ENCODE measurements at regions not wholly inside any gene's neighbourhood (a gene's known extent, or its start where the extent isn't known, plus 50 kb on each side); places are given as distances from the start of the nearest gene placed in this dataset.

- in situ Hi-C loops (cut with MboI; ENCODE audit: low sequenced_read_pairs): no loop called here
Measured at GRCh38 chr20:50297498-50298376, 107.1 kb downstream of the CEBPB start.

- in situ Hi-C loops (cut with MboI; ENCODE audit: low sequenced_read_pairs): no loop called here
Measured at GRCh38 chr20:50298554-50299324, 108.1 kb downstream of the CEBPB start.

- in situ Hi-C loops (cut with MboI; ENCODE audit: low sequenced_read_pairs): no loop called here
Measured at GRCh38 chr20:50299325-50299629, 108.6 kb downstream of the CEBPB start.

GRCh38 chr20:50301165-50301564, 110.5 kb downstream of the CEBPB start:
- in situ Hi-C loops (cut with MboI; ENCODE audit: low sequenced_read_pairs): no loop called here

- in situ Hi-C loops (cut with MboI; ENCODE audit: low sequenced_read_pairs): no loop called here
Measured at GRCh38 chr20:50301712-50302111, 111.1 kb downstream of the CEBPB start.

- in situ Hi-C loops (cut with MboI; ENCODE audit: low sequenced_read_pairs): no loop called here
Measured at GRCh38 chr20:50302341-50303057, 111.9 kb downstream of the CEBPB start.

GRCh38 chr20:50303573-50304500, 113.2 kb downstream of the CEBPB start:
- in situ Hi-C loops (cut with MboI; ENCODE audit: low sequenced_read_pairs): no loop called here

GRCh38 chr20:50304501-50304856, 113.8 kb downstream of the CEBPB start:
- in situ Hi-C loops (cut with MboI; ENCODE audit: low sequenced_read_pairs): no loop called here

GRCh38 chr20:50304923-50305635, 114.4 kb downstream of the CEBPB start:
- in situ Hi-C loops (cut with MboI; ENCODE audit: low sequenced_read_pairs): no loop called here

GRCh38 chr20:50305636-50306477, 115.2 kb downstream of the CEBPB start:
- in situ Hi-C loops (cut with MboI; ENCODE audit: low sequenced_read_pairs): no loop called here

GRCh38 chr20:50306478-50307423, 116.1 kb downstream of the CEBPB start:
- in situ Hi-C loops (cut with MboI; ENCODE audit: low sequenced_read_pairs): no loop called here

- in situ Hi-C loops (cut with MboI; ENCODE audit: low sequenced_read_pairs): no loop called here
Measured at GRCh38 chr20:50308166-50308512, 117.5 kb downstream of the CEBPB start.

- in situ Hi-C loops (cut with MboI; ENCODE audit: low sequenced_read_pairs): no loop called here
Measured at GRCh38 chr20:50308513-50309279, 118.1 kb downstream of the CEBPB start.

GRCh38 chr20:50309280-50309763, 118.7 kb downstream of the CEBPB start:
- in situ Hi-C loops (cut with MboI; ENCODE audit: low sequenced_read_pairs): no loop called here

- in situ Hi-C loops (cut with MboI; ENCODE audit: low sequenced_read_pairs): no loop called here
Measured at GRCh38 chr20:50309764-50310672, 119.4 kb downstream of the CEBPB start.

- in situ Hi-C loops (cut with MboI; ENCODE audit: low sequenced_read_pairs): no loop called here
Measured at GRCh38 chr20:50310673-50311051, 120.0 kb downstream of the CEBPB start.
